Stimulated activated CD4-positive, alpha-beta T cell treated with anti-CD3 and anti-CD28 coated beads, Interleukin-4, amount 100 ng/mL, for 4 hours (primary cell): ENCODE measurements at regions not wholly inside any gene's neighbourhood (a gene's known extent, or its start where the extent isn't known, plus 50 kb on each side); places are given as distances from the start of the nearest gene placed in this dataset.
"Not testable (repeated sequence)": the region's sequence is repeated elsewhere in the genome, so short reads cannot be mapped to it uniquely, and the experiment has no call there.

Experiments used
- DNase-seq, 2 experiments: peaks; one replicate each; pipeline ENCODE4 v3.0.0-alpha.2; 2020

DNA sequence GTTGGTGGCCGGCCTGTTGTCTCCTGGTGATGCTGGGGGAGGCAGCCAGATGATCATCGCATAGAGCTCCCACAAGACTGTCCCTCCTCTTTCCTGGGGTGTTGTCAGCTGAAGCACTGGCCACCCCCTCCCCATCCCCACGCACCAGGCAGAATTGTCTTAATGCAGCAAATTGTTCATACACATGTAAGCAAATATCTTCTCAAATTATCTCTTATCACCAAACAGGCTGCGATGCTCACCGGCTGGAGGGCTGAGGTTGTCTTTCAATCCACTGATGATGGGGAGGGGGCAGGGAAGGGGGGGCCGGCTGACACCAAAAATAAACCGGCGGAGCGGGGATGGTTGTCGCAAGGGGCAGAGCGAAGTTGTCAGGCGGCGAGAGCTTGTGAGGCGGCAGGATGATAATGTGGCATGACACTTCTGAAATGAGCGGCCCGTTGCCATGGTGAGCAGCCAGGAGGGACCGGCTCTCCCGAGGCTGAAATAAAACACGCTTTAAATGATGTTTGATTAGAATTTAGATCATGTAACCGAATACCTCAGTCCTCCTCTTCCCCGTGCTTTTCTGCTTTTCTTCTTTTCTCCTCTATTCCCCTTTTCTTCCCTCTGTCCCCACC lies 59.8 kb downstream of the MRM1 start:
- no peak for DNase-seq

DNA sequence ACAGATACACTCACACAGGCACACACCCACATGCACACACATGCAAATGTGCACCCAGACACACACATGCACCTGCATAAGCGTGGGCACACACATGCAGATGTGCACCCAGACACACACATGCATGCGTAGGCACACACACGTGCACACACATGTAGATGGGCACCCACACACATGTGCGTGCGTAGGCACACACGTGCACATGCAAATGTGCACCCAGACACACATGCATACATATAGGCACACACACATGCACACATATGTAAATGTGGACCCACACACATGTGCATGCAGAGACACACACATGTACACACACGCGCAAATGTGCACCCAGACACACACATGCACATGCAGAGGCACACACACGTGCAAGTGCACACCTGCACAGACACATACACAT lies 60.3 kb downstream of the MRM1 start:
- no peak for DNase-seq

DNA sequence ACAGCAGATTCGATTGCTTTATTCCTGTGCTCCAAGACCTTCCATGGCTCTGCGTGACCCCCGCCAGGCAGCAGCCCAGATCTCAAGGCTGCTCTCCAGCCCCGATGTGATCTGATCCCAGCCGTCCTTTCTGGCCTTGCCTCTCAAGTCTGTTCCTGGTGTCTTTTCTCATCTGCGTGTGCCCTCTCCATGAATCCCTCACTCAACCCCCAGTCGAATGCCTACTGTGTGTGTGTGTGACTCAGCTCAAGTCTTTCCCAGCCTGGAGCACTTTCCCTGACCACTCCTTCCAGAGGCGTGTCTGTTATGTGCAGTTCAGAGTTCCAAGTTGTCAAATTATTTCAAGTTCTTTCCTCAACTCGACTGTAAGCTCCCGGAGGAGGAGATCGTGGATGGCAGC lies 64.0 kb downstream of the MRM1 start:
- DNase-seq: no peak

DNA sequence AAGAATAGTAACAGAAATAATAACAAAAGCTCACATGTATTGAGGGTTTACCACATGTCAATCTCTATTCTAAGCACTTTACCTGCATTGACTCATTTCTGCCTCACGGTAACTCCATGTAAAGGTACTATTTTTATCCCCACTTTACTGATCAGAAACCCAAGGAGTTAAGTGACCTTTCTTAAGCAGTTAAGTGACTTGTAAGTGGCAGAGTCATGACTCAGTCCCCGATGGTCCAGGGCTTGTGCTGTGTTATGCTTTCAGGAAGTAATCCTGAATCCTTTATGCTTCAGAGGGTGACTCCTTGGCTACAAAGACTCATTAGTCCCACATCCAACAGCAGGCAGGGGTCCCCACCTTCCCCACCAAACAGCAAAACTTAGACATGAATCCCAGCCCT lies 66.5 kb downstream of the MRM1 start:
- DNase-seq: no peak

DNA sequence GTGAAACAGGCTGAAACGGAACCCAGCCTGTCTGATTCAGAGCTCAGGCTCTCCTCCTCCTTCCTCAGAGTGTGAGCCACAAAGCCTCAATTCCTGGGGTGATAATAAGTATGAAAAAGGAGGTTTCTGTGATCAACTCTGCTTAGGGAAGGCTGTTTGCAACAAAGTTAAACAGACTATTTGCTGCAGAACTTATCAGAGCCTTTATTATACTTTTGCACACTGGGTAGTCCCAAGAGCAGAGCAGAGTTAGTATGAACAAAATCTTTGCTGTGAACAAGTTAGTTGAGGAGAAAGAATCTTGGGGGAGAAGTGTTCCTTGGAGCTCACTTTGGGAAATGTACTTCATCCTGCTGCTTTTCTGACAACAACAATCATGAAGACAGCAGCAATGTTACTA lies 67.4 kb downstream of the MRM1 start:
- DNase-seq: no peak

DNA sequence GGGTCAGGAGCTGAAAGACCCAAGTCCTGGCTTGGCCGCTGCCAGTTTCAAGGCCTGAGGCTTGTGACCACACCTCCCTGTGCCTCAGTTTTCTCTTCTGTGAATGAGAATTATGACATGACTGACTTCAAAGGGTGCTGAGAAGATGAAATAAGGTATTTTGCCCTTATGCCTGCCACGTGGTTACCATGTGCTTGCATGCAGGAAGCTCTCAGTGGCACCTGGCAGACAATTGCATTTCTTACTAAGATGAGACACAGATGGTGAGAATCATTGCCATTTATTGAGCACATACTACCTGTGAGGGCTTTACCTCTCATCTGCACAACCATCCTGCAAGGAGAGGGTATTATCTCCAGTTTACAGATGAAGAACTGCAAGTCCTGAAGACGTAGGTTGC lies 69.8 kb downstream of the MRM1 start:
- DNase-seq: no peak

DNA sequence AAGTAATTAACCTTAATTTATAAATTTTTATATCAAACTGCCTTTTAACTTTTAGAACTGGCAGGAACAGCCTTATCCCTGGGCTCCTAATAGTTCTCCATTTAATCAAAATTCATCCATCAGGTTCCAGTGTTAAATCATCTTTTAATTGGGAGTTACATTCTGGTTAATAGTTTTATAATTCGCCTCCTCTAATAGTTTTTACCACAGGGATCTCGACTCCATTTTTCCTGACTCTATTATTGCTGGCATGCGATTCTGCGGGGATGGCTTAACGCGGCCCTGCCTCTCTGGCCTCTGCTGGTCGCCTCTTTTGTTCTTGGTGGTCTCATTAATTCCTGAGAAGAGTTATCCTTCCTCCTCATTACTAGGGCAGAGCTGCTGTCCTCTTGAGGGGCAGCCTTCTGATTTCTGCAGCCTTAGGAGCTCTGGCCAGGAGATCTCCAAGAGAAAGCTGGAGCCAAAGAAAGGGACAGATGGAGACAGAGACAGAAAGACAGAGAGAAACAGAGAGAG lies 71.1 kb downstream of the MRM1 start:
- no peak for DNase-seq

DNA sequence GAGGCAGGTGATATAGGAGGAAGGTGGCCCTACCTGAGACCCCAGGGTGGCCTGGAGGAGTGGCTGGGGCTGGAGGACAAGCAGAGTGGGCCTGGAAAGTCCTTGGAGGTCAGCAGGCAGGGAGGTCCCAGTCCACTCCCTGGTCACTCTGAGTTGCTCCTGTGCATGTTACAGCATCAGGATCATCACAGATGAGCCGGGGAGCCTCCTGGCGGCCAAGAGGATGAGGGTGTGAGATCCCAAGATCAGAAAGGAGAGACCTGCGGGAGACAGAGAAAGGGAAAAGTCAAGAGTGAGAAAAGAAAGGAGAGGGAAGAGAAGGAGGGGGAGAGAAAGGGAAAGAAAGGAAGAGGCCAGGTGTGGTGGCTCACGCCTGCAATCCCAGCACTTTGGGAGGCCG lies 71.7 kb downstream of the MRM1 start:
- DNase-seq: no peak

DNA sequence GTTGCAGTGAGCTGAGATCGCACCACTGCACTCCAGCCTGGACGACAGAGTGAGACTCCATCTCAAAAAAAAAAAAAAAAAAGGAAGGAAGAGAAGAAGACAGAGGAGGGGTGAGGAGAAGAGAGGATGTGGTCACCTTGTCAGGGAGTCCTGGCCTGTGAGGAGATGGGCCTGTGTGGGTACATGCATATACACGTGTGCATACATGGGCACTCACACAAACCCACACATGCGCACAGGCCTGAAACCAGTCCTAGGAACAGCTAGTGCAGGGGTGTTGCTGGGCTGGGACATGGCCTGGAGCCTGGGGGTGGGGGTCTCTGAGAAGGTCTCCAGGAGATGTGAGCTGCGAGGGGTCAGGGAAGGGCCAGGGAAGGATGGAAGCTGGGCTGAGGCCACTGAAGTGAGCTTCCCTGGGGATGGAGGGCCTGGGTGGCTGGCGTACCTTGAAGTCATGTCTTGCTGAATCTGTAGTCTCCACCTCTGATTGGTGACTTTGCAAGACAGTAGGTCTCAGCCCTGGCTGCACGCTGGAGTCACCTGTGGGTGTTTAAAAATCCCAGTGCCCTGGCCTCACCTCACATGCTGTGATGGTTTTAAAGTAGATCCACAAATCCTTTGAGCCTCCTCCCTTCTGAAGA lies 72.4 kb downstream of the MRM1 start:
- DNase-seq: no peak

DNA sequence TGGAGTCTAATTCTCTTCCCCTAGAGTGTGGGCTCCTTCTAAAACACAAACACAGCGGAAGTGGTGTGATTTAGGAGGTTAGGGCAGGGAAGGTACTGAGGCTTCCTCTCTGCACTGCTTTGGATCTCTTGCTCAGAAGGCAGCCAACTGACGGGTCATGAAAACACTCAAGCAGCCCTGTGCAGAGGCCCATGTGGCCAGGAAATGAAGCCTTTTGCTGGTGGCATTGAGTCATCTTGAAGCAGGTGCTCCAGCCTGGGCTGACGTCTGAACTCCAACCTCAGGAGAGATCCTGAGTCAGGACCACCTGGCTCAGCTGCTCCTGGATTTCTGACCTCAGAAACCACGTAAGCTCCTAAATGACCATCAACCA lies 72.9 kb downstream of the MRM1 start:
- DNase-seq: peak in 1 of 2 experiments; percentile 14

DNA sequence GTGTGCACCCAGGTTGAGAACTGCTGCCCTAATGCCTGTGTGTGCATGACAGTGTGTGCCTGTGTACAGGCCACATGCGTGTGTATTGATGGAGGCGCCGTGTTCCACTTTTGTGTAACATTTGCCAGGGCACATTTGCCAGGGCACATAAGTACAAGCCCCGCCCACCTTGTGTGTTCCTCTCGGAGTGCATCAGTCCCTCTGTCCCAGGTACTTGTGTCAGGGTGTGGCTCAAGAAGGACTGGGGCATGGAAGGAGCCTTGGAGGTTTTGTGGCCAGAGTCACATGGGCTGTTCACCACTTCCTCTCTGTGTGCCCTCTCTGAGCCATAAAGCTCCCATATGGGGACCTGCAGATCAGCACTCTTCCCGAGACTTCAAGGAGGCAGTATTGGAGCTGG lies 73.9 kb downstream of the MRM1 start:
- DNase-seq: no peak

DNA sequence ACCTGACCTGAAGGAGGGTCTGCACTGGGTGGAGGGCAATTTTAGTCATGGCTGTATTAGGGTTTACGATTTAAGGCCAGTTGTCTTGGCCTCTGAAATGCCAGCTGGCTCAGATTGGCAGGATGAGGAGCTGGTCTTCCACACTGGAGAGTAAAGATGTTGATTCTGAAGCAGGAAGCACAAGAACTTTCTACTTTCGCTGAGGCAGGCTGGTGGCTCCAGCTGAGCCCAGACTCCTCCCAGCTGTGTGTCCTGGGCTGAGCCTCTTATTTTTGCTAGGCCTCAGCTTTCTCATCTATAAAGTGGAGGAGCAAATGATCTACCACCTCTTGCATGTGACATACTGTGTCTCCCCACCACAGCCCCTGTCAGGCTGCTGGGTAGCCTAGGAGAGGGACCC lies 74.4 kb downstream of the MRM1 start:
- DNase-seq: no peak

DNA sequence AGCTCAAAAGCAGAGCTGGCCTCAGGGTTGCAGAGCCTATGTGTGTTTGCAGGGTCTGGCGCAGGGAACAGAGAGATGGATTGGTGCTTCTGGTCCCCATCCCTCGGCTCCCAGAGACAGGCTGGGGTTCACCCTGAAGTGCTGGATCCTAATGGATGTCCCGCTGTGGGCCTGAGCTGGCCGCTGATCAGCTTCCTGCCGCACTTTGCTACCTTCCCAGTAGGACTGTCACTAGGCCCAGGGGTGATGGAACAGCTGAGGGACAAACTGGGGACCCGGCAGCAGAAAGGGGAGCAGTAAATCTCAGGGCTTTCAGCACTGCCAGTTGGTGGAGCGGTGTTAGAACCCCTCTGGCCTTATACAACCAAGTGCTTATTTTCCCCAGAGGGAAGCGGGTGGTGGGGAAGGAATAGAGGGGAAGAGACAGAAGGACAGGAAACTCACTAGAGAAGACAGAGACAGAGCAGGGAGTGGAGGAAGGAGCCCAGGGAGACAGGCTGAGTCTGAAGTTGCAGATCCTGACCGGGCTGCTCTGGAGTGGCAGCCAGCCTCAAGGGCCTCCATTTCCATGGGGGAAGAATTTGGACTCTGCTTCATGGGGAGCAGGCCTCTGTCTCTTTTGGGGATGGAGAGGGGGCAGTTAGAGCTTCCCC lies 78.6 kb downstream of the MRM1 start:
- no peak for DNase-seq

DNA sequence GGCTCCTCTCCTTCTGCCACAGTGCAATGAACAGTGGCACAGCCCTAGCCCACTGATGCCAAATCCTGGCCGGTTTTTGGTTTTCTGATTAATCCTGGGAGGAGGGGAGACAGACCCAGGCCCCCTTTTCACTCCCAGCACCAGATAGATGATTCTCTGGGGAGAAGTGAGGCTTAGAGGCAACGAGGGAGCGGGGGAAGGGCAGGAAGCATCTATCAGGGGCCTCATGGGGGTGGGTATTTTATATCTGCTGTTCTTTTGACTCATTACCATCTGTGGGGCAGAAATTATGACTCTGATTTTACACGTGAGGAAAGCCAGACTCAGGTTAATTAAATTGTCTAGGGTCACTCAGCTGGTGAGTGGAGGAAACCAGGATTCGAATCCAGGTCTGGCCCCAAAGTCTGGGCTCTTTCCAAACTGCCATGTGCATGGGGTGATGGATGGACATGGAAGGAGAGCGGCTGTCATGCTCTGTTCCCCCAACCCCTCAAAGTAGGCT lies 79.4 kb downstream of the MRM1 start:
- DNase-seq: no peak

DNA sequence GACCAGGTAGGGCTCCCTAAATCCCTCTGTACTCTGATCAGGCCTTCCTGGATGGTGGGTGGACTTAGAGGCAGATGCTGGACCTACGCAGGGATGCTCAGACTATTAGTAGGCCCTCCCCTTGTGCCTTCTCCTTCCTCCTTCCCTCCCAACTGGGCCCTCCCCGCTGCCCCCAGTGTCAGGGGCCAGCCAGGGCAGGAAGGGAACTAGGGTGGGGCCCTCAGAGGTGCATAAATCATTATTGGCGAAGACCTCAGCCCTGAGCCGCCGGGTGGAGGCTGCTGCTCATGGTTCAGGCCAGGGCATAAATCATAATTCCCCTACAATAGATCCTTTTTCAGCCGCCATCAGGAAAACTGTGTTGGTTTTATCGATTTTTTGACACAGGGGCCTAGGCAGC lies 81.4 kb downstream of the MRM1 start:
- no peak for DNase-seq

DNA sequence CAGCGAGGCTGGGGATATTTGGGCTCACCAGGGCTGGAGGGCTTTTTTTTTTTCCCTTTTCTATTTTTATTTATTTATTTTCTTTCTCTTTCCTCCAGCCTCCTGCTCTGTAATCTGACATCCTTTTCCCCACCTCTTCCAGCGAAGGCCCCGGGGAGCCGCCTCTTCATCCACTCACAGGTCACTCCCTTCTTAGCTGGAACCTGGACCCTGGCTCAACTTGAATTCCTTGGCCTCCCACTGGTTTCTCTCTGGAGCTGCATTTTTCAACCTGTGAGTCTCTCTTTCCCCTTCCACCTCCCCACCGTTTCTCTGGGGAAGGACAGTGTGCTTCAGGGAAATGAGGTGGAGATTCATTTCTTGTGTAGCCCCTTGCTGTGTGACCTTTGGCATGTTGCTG lies 82.0 kb downstream of the MRM1 start:
- DNase-seq: no peak

DNA sequence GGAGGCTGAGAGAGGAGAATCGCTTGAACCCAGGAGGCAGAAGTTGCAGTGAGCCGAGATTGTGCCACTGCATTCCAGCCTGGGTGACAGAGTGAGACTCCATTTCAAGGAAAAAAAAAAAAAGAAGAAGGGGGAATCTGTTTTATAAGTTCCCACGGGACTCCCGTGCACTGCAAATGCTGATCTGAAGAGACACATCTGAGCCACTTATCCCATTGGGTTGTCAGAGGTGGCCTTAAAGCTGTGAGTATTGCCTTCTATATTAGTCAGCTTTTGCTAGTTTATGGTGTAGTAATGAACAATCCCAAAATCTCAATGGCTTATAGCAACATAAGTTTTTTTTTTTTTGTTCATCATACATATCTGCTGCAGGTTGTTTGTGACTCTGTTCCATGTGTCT lies 82.8 kb downstream of the MRM1 start:
- DNase-seq: no peak

DNA sequence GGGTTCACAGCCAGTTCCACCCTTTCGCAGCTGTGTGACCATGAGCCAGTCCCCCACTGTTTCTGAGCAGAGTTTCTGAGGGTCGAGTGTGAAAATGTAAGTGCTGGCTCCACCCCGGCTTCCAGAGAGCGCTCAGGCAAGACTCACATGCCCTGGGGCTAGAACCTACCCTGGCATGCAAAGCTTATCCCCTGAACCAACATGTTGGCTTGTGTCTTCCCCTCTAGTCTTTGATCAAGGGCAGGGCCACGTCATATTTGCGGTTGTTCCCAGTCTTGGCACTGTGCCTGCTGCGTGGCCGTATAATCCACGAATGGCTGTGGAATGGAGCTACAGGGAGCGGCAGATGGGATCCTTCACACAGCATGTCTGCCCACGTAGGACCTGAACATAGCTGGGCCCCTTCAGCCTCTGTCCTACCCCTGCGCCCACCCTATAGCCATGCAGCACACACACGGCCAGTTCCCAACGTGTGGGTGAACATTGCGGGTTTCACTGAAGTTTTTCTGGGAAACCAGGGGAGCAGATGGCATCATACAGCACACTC lies 84.8 kb downstream of the MRM1 start:
- no peak for DNase-seq

DNA sequence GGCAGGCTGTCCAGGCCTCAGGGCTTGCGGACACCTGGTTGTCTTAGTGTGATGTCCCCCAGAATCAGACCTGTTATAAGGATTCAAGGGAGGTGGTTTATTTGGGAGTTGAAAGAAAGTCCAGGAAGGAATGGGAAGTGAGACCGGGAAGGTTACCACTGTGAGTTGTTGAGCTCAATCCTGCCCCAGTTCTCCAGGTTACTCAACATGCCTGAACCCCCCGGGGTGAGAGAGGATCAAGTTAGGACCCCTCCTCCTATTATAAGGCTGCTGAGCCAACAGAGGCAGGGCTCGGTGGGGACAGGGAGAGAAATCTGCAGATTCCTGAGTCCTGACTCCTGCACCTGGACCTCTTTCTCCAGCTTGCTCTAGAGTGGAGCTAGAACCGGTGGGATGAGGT lies 86.4 kb downstream of the MRM1 start:
- no peak for DNase-seq

DNA sequence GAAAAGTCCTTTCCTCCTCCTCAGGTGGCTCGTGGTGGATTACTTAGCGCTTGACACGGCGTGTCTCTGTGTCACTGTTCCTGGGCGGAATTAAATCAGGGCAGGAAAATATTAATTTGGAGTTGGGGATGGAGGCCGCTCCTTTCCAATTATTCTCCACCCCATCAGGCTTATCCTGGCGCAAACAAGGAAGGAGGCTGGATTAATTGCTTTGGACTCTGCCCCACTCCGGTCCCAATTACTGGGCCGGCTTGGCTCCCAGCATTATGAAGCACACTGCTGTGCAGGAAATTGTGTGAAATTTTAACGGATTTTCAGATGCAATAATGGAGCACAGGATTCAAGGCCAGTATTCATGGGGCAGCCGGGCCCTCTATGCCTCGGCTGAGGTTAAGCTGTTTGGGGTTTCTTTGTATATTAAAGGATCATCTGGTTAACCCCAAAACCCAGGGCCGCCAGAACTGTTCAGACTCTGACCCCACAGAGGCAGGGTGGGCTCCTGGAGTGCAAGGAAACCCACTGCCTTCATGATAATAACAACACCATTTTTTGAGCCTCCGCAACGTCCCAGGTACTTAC lies 87.8 kb downstream of the MRM1 start:
- DNase-seq: no peak

DNA sequence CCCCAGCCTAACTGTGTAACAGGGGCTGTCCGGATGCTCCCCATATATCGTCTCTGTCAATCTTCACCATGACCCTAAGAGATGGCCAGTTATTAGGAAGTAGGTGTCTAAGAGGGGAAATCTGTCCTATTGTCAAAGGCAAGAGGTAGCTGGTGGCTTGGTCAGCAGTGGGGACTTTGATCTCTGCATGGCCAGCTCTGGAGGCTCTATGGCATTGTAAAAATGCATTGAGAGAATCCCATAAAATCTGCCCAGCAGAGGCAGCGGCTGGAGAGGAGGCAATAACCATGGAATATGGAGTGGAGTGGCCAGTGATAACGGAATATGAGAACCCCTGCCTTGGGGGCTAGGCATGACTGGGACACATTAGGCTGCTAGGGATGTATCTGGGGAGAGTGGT lies 88.8 kb downstream of the MRM1 start:
- no peak for DNase-seq

DNA sequence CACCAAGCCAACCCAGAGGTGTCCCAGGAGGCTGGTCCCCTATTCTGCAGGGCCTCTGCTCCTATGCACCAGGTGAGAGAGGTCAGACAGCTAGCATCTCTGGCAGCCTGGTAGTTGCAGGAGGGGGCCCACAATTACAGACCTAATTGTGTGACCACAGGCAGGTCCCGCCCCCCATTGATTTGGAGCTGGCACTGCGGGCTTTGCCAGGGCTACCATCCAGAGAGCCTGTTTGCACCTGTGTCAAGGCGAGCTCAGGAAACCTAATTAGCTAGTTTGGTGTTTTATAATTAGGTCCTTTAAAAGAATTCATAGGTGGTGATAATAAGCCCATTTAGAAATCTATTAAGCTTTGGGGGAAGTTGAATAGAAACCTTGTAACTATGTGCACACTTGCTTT lies 90.2 kb downstream of the MRM1 start:
- no peak for DNase-seq

DNA sequence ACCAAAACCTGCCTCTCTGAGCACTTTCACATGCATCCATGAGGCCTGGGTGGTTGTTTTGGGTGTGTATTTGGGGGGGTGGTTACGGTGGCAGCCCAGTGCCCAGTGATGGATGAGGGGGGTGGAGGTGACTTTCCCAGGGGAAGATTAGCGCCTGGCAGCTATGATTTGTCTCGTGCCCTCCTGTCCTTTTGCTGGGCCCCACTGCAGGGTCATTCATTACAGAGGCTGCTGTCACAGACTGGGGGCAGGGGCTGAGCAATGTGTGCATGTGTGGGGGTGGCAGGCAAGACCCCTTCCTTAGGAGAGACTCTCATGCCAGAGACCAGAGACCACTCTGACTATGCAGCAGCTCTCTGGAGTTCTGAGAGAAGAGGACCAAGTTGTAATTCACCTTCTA lies 93.7 kb downstream of the MRM1 start:
- no peak for DNase-seq

DNA sequence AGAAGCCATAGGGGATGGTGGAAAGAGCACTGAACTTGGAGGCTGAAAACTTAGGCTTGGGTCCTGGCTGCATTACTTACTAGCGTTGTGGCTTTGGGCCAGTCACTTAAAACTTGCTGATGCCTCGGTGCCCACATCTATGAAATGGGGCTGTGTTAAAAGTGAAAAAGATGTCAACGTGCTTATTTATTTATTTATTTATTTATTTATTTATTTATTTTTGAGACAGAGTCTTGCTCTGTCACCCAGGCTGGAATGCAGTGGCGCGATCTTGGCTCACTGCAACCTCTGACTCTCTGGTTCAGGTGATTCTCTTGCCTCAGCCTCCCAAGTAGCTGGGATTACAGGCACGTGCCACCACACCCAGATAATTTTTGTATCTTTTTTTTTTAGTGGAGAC lies 94.3 kb downstream of the MRM1 start:
- DNase-seq: not testable (repeated sequence)
